Thoracic aorta (tissue), 2 donors: ENCODE measurements at regions not wholly inside any gene's neighbourhood (a gene's known extent, or its start where the extent isn't known, plus 50 kb on each side); places are given as distances from the start of the nearest gene placed in this dataset.

Source experiments
- ATAC-seq: fragments of 150-250 bp; one replicate; pipeline ENCODE4 v1.8.0; 2017; ENCODE audit warnings: low read depth; ENCODE audit not compliant: insufficient number of reproducible peaks, low FRiP score
- DNase-seq: peaks from one replicate; pipeline ENCODE4 v3.0.0-alpha.2; 2020; ENCODE audit warnings: low spot score
- H3K27ac ChIP-seq, 2 donors: fragments of 200-600 bp; sonication (generic); 1 replicate in 1 of 2; 2 replicates in 1 of 2; pipeline ENCODE4 v1.5.1; 2016; ENCODE audit warnings: mild to moderate bottlenecking in 2 of 2, moderate library complexity in 2 of 2
- H3K27me3 ChIP-seq: fragments of 200-600 bp; sonication (generic); replicated peaks from 2 replicates; pipeline ENCODE4 v1.6.0; 2016; ENCODE audit warnings: mild to moderate bottlenecking; ENCODE audit not compliant: insufficient read depth
- H3K36me3 ChIP-seq: fragments of 200-600 bp; sonication (generic); one replicate; pipeline ENCODE4 v1.5.1; 2016
- H3K4me1 ChIP-seq, 2 donors: fragments of 200-600 bp; sonication (generic); 1 replicate in 1 of 2; 2 replicates in 1 of 2; pipeline versions ENCODE4 v1.5.1 to v1.6.0; 2016; ENCODE audit warnings: low read depth in 2 of 2, mild to moderate bottlenecking in 1 of 2; ENCODE audit not compliant: control insufficient read depth in 1 of 2
- H3K4me3 ChIP-seq: fragments of 200-600 bp; sonication (generic); 2 replicates; pipeline ENCODE4 v1.5.1; 2016; ENCODE audit warnings: mild to moderate bottlenecking
- H3K9me3 ChIP-seq: fragments of 200-600 bp; sonication (generic); 2 replicates; pipeline ENCODE4 v1.5.1; 2016
- CTCF ChIP-seq: fragments of 200-600 bp; sonication (generic); IDR thresholded peaks from one replicate; pipeline ENCODE4 v1.5.1; 2019; ENCODE audit warnings: antibody characterized with exemption

GRCh38 chr2:21658907-21659477, 535.2 kb downstream of the TDRD15 start:
- H3K27me3 ChIP-seq, result no peaks in the 10 kb centered on the region
- no peaks in the 10 kb centered on the region for H3K9me3 ChIP-seq
- DNase-seq (no peak), ATAC-seq (no peak)
- no peak overlapping the region for H3K4me3 ChIP-seq
- H3K36me3 ChIP-seq, result no peaks in the 10 kb centered on the region
- TF ChIP-seq CTCF, result no peak
- H3K27ac ChIP-seq, result no peak overlapping the region
- H3K4me1 ChIP-seq, result no peaks in the 10 kb centered on the region

GRCh38 chr2:21664083-21664482, 540.3 kb downstream of the TDRD15 start:
- Histone ChIP-seq H3K4me1 (no peaks in the 10 kb centered on the region), H3K9me3 (no peaks in the 10 kb centered on the region), H3K27ac (no peak overlapping the region), H3K4me3 (no peak overlapping the region), H3K27me3 (no peaks in the 10 kb centered on the region), H3K36me3 (no peaks in the 10 kb centered on the region)
- no peak for ATAC-seq
- no peak for DNase-seq
- TF ChIP-seq CTCF, result no peak

- no peaks in the 10 kb centered on the region for H3K4me1 ChIP-seq
- DNase-seq (no peak), ATAC-seq (no peak)
- no peaks in the 10 kb centered on the region for H3K9me3 ChIP-seq
- H3K4me3 ChIP-seq, result no peak overlapping the region
- H3K27ac ChIP-seq, result no peak overlapping the region
- H3K36me3 ChIP-seq, result no peaks in the 10 kb centered on the region
- no peak for TF ChIP-seq CTCF
- H3K27me3 ChIP-seq, result no peaks in the 10 kb centered on the region
These were observed 543.9 kb downstream of the TDRD15 start for GRCh38 chr2:21667638-21668037.

- Histone ChIP-seq H3K4me3 (no peak overlapping the region), H3K36me3 (no peaks in the 10 kb centered on the region), H3K27ac (no peak overlapping the region), H3K4me1 (no peaks in the 10 kb centered on the region), H3K9me3 (no peaks in the 10 kb centered on the region), H3K27me3 (no peaks in the 10 kb centered on the region)
- DNase-seq, result no peak
- ATAC-seq, result no peak
- TF ChIP-seq CTCF, result no peak
These were observed 544.4 kb downstream of the TDRD15 start for GRCh38 chr2:21668078-21668710.

- no peaks in the 10 kb centered on the region for H3K4me1 ChIP-seq
- H3K27ac ChIP-seq, result no peak overlapping the region
- H3K4me3 ChIP-seq, result no peak overlapping the region
- H3K9me3 ChIP-seq, result no peaks in the 10 kb centered on the region
- ATAC-seq (no peak), DNase-seq (no peak)
- TF ChIP-seq CTCF, result no peak
- no peaks in the 10 kb centered on the region for H3K27me3 ChIP-seq
- no peaks in the 10 kb centered on the region for H3K36me3 ChIP-seq
These were observed 552.3 kb downstream of the TDRD15 start for GRCh38 chr2:21676041-21676440.
